ENCODE measurements at regions not wholly inside any gene's neighbourhood (a gene's known extent, or its start where the extent isn't known, plus 50 kb on each side); places are given as distances from the start of the nearest gene placed in this dataset.

GRCh38 chr19:27868007-27868406, 1344.9 kb downstream of the UQCRFS1 start:
- H3K27me3 Mint-ChIP-seq (ENCODE audit: insufficient read depth, unreplicated experiment): no peaks in the 10 kb centered on the region
- TF ChIP-seq CTCF (IDR thresholded peaks at IDR 0.05; ENCODE audit: unreplicated experiment): no peak
- H3K27ac Mint-ChIP-seq (ENCODE audit: low read depth, unreplicated experiment): no peak overlapping the region
- no peak for DNase-seq (ENCODE audit: unreplicated experiment)
- no peak overlapping the region for H3K4me3 Mint-ChIP-seq (ENCODE audit: unreplicated experiment)
- no peaks in the 10 kb centered on the region for H3K36me3 Mint-ChIP-seq (ENCODE audit: insufficient read depth, unreplicated experiment)
- peaks cover 31% of the 10 kb centered on the region for H3K9me3 Mint-ChIP-seq (ENCODE audit: unreplicated experiment)
- BruUV-seq (replicated peaks): no TSS peak
- CTCF ChIA-PET: interaction anchor here (0.6 kb wide), 1 partner anchor 269 kb away, joined by 3 read pairs; no protein-coding TSS in a partner anchor
- intact Hi-C loops (cut with micrococcal nuclease): no loop called here
- POLR2A ChIA-PET: no interaction called here
- no peaks in the 10 kb centered on the region for H3K4me1 Mint-ChIP-seq (ENCODE audit: insufficient read depth, unreplicated experiment)

- no peak overlapping the region for H3K4me3 Mint-ChIP-seq (ENCODE audit: unreplicated experiment)
- H3K27ac Mint-ChIP-seq (ENCODE audit: low read depth, unreplicated experiment): no peak overlapping the region
- ChIA-PET CTCF (no interaction called here), POLR2A (no interaction called here)
- intact Hi-C loops (cut with micrococcal nuclease): no loop called here
- H3K9me3 Mint-ChIP-seq (ENCODE audit: unreplicated experiment): peaks cover 22% of the 10 kb centered on the region
- H3K27me3 Mint-ChIP-seq (ENCODE audit: insufficient read depth, unreplicated experiment): no peaks in the 10 kb centered on the region
- no peak for DNase-seq (ENCODE audit: unreplicated experiment)
- H3K4me1 Mint-ChIP-seq (ENCODE audit: insufficient read depth, unreplicated experiment): no peaks in the 10 kb centered on the region
- BruUV-seq (replicated peaks): no TSS peak
- TF ChIP-seq CTCF (IDR thresholded peaks at IDR 0.05; ENCODE audit: unreplicated experiment): no peak
- H3K36me3 Mint-ChIP-seq (ENCODE audit: insufficient read depth, unreplicated experiment): no peaks in the 10 kb centered on the region
These were observed 1346.8 kb downstream of the UQCRFS1 start for GRCh38 chr19:27865927-27866777.

- no peak overlapping the region for H3K27ac Mint-ChIP-seq (ENCODE audit: low read depth, unreplicated experiment)
- ChIA-PET POLR2A (no interaction called here), CTCF (no interaction called here)
- no peak overlapping the region for H3K4me3 Mint-ChIP-seq (ENCODE audit: unreplicated experiment)
- H3K36me3 Mint-ChIP-seq (ENCODE audit: insufficient read depth, unreplicated experiment): no peaks in the 10 kb centered on the region
- no peaks in the 10 kb centered on the region for H3K4me1 Mint-ChIP-seq (ENCODE audit: insufficient read depth, unreplicated experiment)
- no peaks in the 10 kb centered on the region for H3K27me3 Mint-ChIP-seq (ENCODE audit: insufficient read depth, unreplicated experiment)
- intact Hi-C loops (cut with micrococcal nuclease): no loop called here
- no peak for DNase-seq (ENCODE audit: unreplicated experiment)
- no peak for TF ChIP-seq CTCF (IDR thresholded peaks at IDR 0.05; ENCODE audit: unreplicated experiment)
- peaks cover 38% of the 10 kb centered on the region for H3K9me3 Mint-ChIP-seq (ENCODE audit: unreplicated experiment)
- BruUV-seq (replicated peaks): no TSS peak
These were observed 1351.5 kb downstream of the UQCRFS1 start for GRCh38 chr19:27861411-27861975.

- POLR2A ChIA-PET: no interaction called here
- intact Hi-C loops (cut with micrococcal nuclease): no loop called here
- Mint-ChIP-seq H3K27me3 (ENCODE audit: insufficient read depth, unreplicated experiment) (no peaks in the 10 kb centered on the region), H3K4me1 (ENCODE audit: insufficient read depth, unreplicated experiment) (no peaks in the 10 kb centered on the region), H3K36me3 (ENCODE audit: insufficient read depth, unreplicated experiment) (no peaks in the 10 kb centered on the region), H3K4me3 (ENCODE audit: unreplicated experiment) (no peak overlapping the region), H3K27ac (ENCODE audit: low read depth, unreplicated experiment) (no peak overlapping the region), H3K9me3 (ENCODE audit: unreplicated experiment) (peaks cover 34% of the 10 kb centered on the region)
- CTCF ChIA-PET: no interaction called here
- TF ChIP-seq CTCF (IDR thresholded peaks at IDR 0.05; ENCODE audit: unreplicated experiment): no peak
- DNase-seq (ENCODE audit: unreplicated experiment): no peak
- BruUV-seq (replicated peaks): no TSS peak
These were observed 1352.5 kb downstream of the UQCRFS1 start for GRCh38 chr19:27860309-27860934.
